ENCODE measurements at regions not wholly inside any gene's neighbourhood (a gene's known extent, or its start where the extent isn't known, plus 50 kb on each side); places are given as distances from the start of the nearest gene placed in this dataset.

DNA sequence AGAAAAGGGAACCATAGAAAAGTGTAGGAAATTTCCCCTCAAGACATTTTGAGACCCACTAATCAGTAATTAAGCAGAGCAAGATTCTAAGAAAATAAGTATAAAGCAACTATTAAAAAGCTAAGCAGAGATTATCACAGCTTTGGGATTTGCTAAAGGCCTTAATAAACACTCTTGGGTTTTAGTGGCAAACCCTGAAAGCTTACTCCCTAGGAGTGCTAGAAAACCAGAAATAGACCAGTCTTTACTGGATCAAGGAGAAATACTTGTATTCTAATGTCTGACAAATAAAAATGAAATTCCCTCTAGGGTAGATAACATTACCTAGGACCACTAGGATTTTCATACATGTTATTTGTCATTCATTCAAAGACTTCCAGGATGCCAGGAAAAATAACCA is 510.8 kb downstream of the SPATA31D1 start:
- Histone ChIP-seq H4K91ac (ENCODE audit: insufficient read length, low read depth, low read length) (no peak overlapping the region), H3K14ac (ENCODE audit: insufficient read depth, low read length) (no peak overlapping the region), H2BK120ac (ENCODE audit: low read depth, low read length, poor library complexity, severe bottlenecking) (no peak overlapping the region), H4K20me1 (ENCODE audit: control insufficient read depth, insufficient read depth, insufficient read length) (no peaks in the 10 kb centered on the region), H2BK5ac (ENCODE audit: insufficient read length, low read length) (no peak overlapping the region), H3K56ac (ENCODE audit: insufficient read length, low read depth, low read length) (no peak overlapping the region), H3K4ac (ENCODE audit: low read depth, low read length) (no peak overlapping the region), H3K4me2 (ENCODE audit: insufficient read depth, insufficient read length, low read length) (no peak overlapping the region), H3K18ac (ENCODE audit: insufficient read length, low read depth, low read length) (no peak overlapping the region), H3K27ac (ENCODE audit: insufficient read length, low read depth, low read length) (no peak overlapping the region), H4K5ac (ENCODE audit: insufficient read length, low read depth, low read length) (no peak overlapping the region), H3K9me3 (ENCODE audit: control insufficient read depth, low read depth, low read length) (no peaks in the 10 kb centered on the region), H3K79me1 (ENCODE audit: insufficient read depth, low read depth, low read length, poor library complexity, severe bottlenecking) (no peaks in the 10 kb centered on the region), H2BK15ac (ENCODE audit: low read depth, low read length) (no peak overlapping the region), H3T11ph (ENCODE audit: low read length) (no peak overlapping the region), H3K27me3 (ENCODE audit: insufficient read depth, low read length) (no peaks in the 10 kb centered on the region), H2AFZ (ENCODE audit: low read length) (no peak overlapping the region), H3K79me2 (ENCODE audit: insufficient read depth, low read length) (no peaks in the 10 kb centered on the region), H3K4me1 (ENCODE audit: insufficient read depth, low read length) (no peaks in the 10 kb centered on the region), H2BK20ac (ENCODE audit: low read depth, low read length, poor library complexity, severe bottlenecking) (no peak overlapping the region), H4K8ac (replicated peaks; ENCODE audit: insufficient read length, low read depth, low read length) (no peak overlapping the region), H3K9ac (ENCODE audit: extremely low read depth, insufficient read length, low read length) (no peak overlapping the region), H3K23me2 (ENCODE audit: insufficient read length, low read depth, low read length, poor library complexity, severe bottlenecking) (no peaks in the 10 kb centered on the region), H2BK12ac (ENCODE audit: insufficient read length, low read depth, low read length) (no peak overlapping the region), H2AK5ac (ENCODE audit: insufficient read length, low read length) (no peak overlapping the region), H3K23ac (ENCODE audit: insufficient read length, low read depth, low read length) (no peak overlapping the region)
- Mint-ChIP-seq H3K27ac (no peak overlapping the region), H3K9me3 (peaks cover 2 to 8% of the 10 kb centered on the region in 2 experiments; a peak in 3 of 5 replicates), H3K36me3 (ENCODE audit: insufficient read depth in 1 of 3, low read depth in 3 of 3) (peaks cover 0 to 6% (median 0%) of the 10 kb centered on the region in 3 experiments; a peak in 3 of 7 replicates), H3K27me3 (ENCODE audit: low read depth) (no peaks in the 10 kb centered on the region), H3K4me1 (no peaks in the 10 kb centered on the region), H3K4me3 (no peak overlapping the region)
- DNase-seq, result no peak
- TF ChIP-seq, protein P1, sequence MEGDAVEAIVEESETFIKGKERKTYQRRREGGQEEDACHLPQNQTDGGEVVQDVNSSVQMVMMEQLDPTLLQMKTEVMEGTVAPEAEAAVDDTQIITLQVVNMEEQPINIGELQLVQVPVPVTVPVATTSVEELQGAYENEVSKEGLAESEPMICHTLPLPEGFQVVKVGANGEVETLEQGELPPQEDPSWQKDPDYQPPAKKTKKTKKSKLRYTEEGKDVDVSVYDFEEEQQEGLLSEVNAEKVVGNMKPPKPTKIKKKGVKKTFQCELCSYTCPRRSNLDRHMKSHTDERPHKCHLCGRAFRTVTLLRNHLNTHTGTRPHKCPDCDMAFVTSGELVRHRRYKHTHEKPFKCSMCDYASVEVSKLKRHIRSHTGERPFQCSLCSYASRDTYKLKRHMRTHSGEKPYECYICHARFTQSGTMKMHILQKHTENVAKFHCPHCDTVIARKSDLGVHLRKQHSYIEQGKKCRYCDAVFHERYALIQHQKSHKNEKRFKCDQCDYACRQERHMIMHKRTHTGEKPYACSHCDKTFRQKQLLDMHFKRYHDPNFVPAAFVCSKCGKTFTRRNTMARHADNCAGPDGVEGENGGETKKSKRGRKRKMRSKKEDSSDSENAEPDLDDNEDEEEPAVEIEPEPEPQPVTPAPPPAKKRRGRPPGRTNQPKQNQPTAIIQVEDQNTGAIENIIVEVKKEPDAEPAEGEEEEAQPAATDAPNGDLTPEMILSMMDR (conservative IDR thresholded peaks at IDR 0.05), result no peak
